ENCODE measurements at regions not wholly inside any gene's neighbourhood (a gene's known extent, or its start where the extent isn't known, plus 50 kb on each side); places are given as distances from the start of the nearest gene placed in this dataset.

DNA sequence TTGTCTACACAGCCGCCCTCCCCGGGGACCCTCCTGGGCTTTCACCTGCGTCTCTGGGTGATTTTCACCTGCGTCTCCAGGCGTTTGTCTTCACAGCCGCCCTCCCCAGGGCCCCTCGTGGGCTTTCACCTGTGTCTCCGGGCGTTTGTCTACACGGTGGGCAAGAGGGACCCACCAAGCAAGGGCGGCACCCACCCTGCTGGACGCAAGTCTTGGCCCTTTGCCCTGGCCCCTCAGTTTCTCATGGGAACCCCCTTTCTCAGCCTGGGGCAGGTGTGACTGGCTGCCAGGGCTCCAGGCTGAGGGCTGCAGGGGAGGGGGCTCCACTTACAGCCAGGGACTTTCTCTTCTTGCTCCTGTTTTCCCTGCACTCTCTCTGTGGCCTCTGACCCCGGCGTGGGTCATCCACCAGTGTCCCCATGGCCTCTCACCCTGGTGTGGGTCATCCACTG, 68.6 kb upstream of the GALNT9 start:
- TF ChIP-seq, protein P1, sequence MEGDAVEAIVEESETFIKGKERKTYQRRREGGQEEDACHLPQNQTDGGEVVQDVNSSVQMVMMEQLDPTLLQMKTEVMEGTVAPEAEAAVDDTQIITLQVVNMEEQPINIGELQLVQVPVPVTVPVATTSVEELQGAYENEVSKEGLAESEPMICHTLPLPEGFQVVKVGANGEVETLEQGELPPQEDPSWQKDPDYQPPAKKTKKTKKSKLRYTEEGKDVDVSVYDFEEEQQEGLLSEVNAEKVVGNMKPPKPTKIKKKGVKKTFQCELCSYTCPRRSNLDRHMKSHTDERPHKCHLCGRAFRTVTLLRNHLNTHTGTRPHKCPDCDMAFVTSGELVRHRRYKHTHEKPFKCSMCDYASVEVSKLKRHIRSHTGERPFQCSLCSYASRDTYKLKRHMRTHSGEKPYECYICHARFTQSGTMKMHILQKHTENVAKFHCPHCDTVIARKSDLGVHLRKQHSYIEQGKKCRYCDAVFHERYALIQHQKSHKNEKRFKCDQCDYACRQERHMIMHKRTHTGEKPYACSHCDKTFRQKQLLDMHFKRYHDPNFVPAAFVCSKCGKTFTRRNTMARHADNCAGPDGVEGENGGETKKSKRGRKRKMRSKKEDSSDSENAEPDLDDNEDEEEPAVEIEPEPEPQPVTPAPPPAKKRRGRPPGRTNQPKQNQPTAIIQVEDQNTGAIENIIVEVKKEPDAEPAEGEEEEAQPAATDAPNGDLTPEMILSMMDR (IDR thresholded peaks at IDR 0.05) = no peak
- TF ChIP-seq POLR2A (IDR thresholded peaks at IDR 0.05) = no peak

Data from uterus (tissue), 2 donors.